ENCODE measurements at regions not wholly inside any gene's neighbourhood (a gene's known extent, or its start where the extent isn't known, plus 50 kb on each side); places are given as distances from the start of the nearest gene placed in this dataset.

- Histone ChIP-seq H3K4me1 (ENCODE audit: insufficient read depth, low read length) (peaks cover 9% of the 10 kb centered on the region), H3K9me3 (ENCODE audit: low read length) (no peaks in the 10 kb centered on the region), H3K27me3 (ENCODE audit: control insufficient read depth in 1 of 2, insufficient read depth in 2 of 2, low read length in 2 of 2) (no peaks in the 10 kb centered on the region), H3K79me2 (ENCODE audit: insufficient read depth, low read length) (no peaks in the 10 kb centered on the region), H3K9ac (ENCODE audit: insufficient read depth, low read depth, low read length) (no peak overlapping the region), H3K4me3 (replicated peaks in 1 of 3; ENCODE audit: insufficient read depth in 1 of 3, low read depth in 2 of 3, low read length in 3 of 3) (no peak overlapping the region), H2AFZ (ENCODE audit: low read length) (no peak overlapping the region), H3K27ac (ENCODE audit: extremely low read length, insufficient read depth, low read length) (no peak overlapping the region), H4K20me1 (ENCODE audit: insufficient read depth, low read length) (no peaks in the 10 kb centered on the region), H3K36me3 (replicated peaks in 1 of 2; ENCODE audit: control insufficient read depth in 1 of 2, insufficient read depth in 2 of 2, low read length in 2 of 2) (no peaks in the 10 kb centered on the region), H3K4me2 (ENCODE audit: low read depth, low read length) (no peak overlapping the region)
- DNase-seq (ENCODE audit: low spot score) (no peak), ATAC-seq (no peak), FAIRE-seq (no peak)
- TF ChIP-seq KLF11 (CRISPR knock-in tag; IDR thresholded peaks at IDR 0.05) (no peak), ZNF761 (CRISPR knock-in tag; conservative IDR thresholded peaks at IDR 0.05) (no peak), AGO1 (IDR thresholded peaks at IDR 0.05; ENCODE audit: low read depth, low read length, poor library complexity, severe bottlenecking) (no peak), POLR2A (IDR thresholded peaks at IDR 0.05; ENCODE audit: insufficient read depth in 1 of 2, low read depth in 2 of 2, low read length in 2 of 2) (no peak), CTCF (CRISPR knock-in tag; IDR thresholded peaks at IDR 0.05) (peak; percentile 29), ZNF720 (CRISPR knock-in tag; IDR thresholded peaks at IDR 0.05) (no peak), ZNF75D (CRISPR knock-in tag; IDR thresholded peaks at IDR 0.05; ENCODE audit: borderline replicate concordance) (no peak), MBD4 (IDR thresholded peaks at IDR 0.05; ENCODE audit: borderline replicate concordance, low read length) (no peak), ZNF766 (CRISPR knock-in tag; IDR thresholded peaks at IDR 0.05; ENCODE audit: borderline replicate concordance) (no peak), SP140L (CRISPR knock-in tag; IDR thresholded peaks at IDR 0.05; ENCODE audit: borderline replicate concordance) (no peak), STAG1 (CRISPR knock-in tag; IDR thresholded peaks at IDR 0.05) (peak; percentile 43), PHB2 (IDR thresholded peaks at IDR 0.05; ENCODE audit: partially characterized antibody) (no peak), TBX3 (IDR thresholded peaks at IDR 0.05; ENCODE audit: borderline replicate concordance) (no peak), TCF7 (IDR thresholded peaks at IDR 0.05; ENCODE audit: low read depth) (no peak)
- BruUV-seq (replicated peaks) = no TSS peak
- in situ Hi-C loops (cut with HindIII; ENCODE audit: extremely low pct_ligation_motif_present, low pct_unique_long_range_greater_than_20kb) = loop anchor here (10.0 to 25.0 kb wide), 2 partner anchors 364 to 687 kb away; no protein-coding TSS in a partner anchor
- ChIA-PET POLR2A (no interaction called here), CTCF (ENCODE audit: low intra/inter-chr PET ratio, low total read pairs) (no interaction called here)
- 38% methylated on average over 7 of the region's 7 CpGs for WGBS (ENCODE audit: low lambda C conversion rate)
- intact Hi-C loops (cut with micrococcal nuclease; ENCODE audit: unreplicated experiment) = loop anchor here (5.0 to 10.0 kb wide), 3 partner anchors 127 to 234 kb away; no protein-coding TSS in a partner anchor
Observed at GRCh38 chr16:73199214-73199613, 151.3 kb upstream of the ZFHX3 start.

All from HepG2 (cell line).